IPS-18a (cell line): ENCODE measurements at regions not wholly inside any gene's neighbourhood (a gene's known extent, or its start where the extent isn't known, plus 50 kb on each side); places are given as distances from the start of the nearest gene placed in this dataset.
A peak's percentile ranks its signal among the peaks of the same experiment; 100 is the strongest.
"Not testable (repeated sequence)": the region's sequence is repeated elsewhere in the genome, so short reads cannot be mapped to it uniquely, and the experiment has no call there.

ENCODE experiments used
- H3K27ac ChIP-seq: one replicate; pipeline ENCODE4 v1.5.1; 2013; ENCODE audit warnings: low read length
- H3K27me3 ChIP-seq: one replicate; pipeline ENCODE4 v1.6.1; 2013; ENCODE audit warnings: mild to moderate bottlenecking, low read length; ENCODE audit not compliant: control insufficient read depth, insufficient read depth
- H3K36me3 ChIP-seq: one replicate; pipeline ENCODE4 v1.6.1; 2013; ENCODE audit warnings: low read depth, low read length; ENCODE audit not compliant: control insufficient read depth
- H3K4me1 ChIP-seq: one replicate; pipeline ENCODE4 v1.6.1; 2013; ENCODE audit warnings: low read depth, low read length; ENCODE audit not compliant: control insufficient read depth
- H3K4me3 ChIP-seq: one replicate; pipeline ENCODE4 v1.5.1; 2013; ENCODE audit warnings: low read length
- H3K9ac ChIP-seq: one replicate; pipeline ENCODE4 v1.6.1; 2013; ENCODE audit warnings: mild to moderate bottlenecking, low read length, moderate library complexity
- H3K9me3 ChIP-seq: one replicate; pipeline ENCODE4 v1.6.1; 2013; ENCODE audit warnings: low read depth, low read length; ENCODE audit not compliant: control insufficient read depth

DNA sequence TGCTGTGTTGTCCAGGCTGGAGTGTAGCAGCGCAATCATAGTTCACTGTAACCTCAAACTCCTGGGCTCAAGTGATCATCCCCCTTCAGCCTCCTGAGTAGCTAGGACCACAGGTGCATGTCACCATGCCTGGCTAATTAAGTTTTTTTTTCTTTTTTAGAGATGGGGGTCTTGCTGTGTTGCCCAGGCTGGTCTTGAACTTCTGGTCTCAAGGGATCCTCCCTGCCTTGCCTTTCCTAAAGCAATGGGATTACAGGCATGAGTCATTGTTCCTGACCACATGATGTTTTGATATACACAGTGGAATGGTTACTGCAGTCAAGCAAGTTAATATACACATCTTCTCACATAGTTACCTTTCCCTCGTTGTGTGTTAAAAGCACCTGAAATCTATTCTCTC, 140.3 kb downstream of the GPR85 start:
- H3K27me3 ChIP-seq: no peaks in the 10 kb centered on the region
- H3K9ac ChIP-seq: no peak overlapping the region
- no peaks in the 10 kb centered on the region for H3K36me3 ChIP-seq
- no peak overlapping the region for H3K27ac ChIP-seq
- H3K4me3 ChIP-seq: no peak overlapping the region
- H3K9me3 ChIP-seq: no peaks in the 10 kb centered on the region
- no peaks in the 10 kb centered on the region for H3K4me1 ChIP-seq

GRCh38 chr7:112945046-112945445, 141.6 kb downstream of the GPR85 start:
- peaks cover 5% of the 10 kb centered on the region for H3K4me1 ChIP-seq
- H3K4me3 ChIP-seq: no peak overlapping the region
- no peak overlapping the region for H3K9ac ChIP-seq
- H3K27me3 ChIP-seq: no peaks in the 10 kb centered on the region
- H3K27ac ChIP-seq: no peak overlapping the region
- no peaks in the 10 kb centered on the region for H3K36me3 ChIP-seq
- no peaks in the 10 kb centered on the region for H3K9me3 ChIP-seq

- Histone ChIP-seq H3K4me3 (no peak overlapping the region), H3K27ac (no peak overlapping the region), H3K27me3 (no peaks in the 10 kb centered on the region), H3K36me3 (no peaks in the 10 kb centered on the region), H3K4me1 (peaks cover 13% of the 10 kb centered on the region), H3K9ac (no peak overlapping the region), H3K9me3 (no peaks in the 10 kb centered on the region)
These were observed 143.6 kb downstream of the GPR85 start for GRCh38 chr7:112942981-112943380.

GRCh38 chr7:112942125-112942524, 144.5 kb downstream of the GPR85 start:
- not testable (repeated sequence) for H3K9ac ChIP-seq, H3K9me3 ChIP-seq, H3K27me3 ChIP-seq, H3K4me3 ChIP-seq, H3K27ac ChIP-seq, H3K36me3 ChIP-seq
- peaks cover 13% of the 10 kb centered on the region for H3K4me1 ChIP-seq

DNA sequence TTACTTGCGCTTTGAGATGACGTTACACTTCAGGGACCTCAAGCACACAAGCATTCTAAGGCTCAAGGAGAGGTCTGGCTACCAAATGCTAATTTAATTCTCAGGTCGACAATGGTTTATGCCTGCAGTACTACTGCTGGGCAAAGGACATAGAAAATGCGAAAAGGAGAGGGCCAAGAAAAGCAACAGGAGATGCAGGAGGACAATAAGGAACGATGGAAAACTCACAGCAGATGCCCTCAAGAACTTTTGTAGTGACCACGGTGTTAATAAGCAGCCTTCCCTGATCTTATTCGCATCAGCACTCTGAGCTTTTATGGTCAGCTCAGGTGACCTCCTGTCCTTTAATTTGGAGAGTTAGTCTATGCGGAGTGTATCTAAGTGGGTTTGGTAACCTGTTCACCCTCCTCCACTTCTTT, 146.3 kb downstream of the GPR85 start:
- Histone ChIP-seq H3K4me3 (peak overlapping the region; percentile 95), H3K36me3 (no peaks in the 10 kb centered on the region), H3K27ac (peak overlapping the region; percentile 93), H3K9ac (peak overlapping the region; percentile 90), H3K4me1 (peaks cover 13% of the 10 kb centered on the region), H3K9me3 (no peaks in the 10 kb centered on the region), H3K27me3 (no peaks in the 10 kb centered on the region)

- H3K4me3 ChIP-seq: peak overlapping the region; percentile 95
These were observed 146.9 kb downstream of the GPR85 start for GRCh38 chr7:112939574-112940313.

DNA sequence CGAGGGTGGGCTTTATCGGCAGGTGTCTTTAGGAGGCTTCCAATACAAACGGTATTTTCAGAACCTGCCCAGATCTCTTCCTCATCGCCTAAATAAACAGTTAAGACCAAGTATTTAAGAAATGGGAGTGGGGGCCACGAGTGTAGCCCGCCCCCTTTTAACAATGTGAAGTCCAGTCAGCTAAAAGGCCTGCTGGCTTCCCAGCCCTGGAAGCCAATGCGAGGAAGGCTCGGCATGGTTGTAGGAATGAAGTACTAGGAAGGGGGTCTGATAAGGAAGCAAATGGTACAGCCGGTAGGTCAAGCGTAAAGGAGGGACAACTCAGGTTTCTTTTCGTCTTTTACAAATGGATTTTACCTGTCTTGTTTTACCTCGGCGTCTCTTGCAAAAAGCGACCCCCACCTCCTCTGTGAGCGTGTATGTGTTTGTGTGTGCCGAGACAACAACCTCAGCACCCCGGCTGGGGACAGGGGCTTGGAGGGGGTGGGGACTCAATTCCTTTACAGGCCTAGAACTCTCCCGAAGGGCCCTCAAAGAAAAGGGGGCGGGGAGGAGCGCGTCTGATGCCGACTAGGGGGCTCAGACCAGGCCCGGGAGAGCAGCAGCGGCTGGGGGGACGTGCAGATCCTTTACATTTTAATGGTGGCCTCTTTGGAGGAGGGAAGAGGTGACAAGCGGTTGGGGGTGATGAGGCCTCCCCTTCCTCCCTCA, 147.6 kb downstream of the GPR85 start:
- Histone ChIP-seq H3K4me3 (peak overlapping the region; percentile 95), H3K4me1 (peaks cover 13% of the 10 kb centered on the region), H3K36me3 (no peaks in the 10 kb centered on the region), H3K27me3 (no peaks in the 10 kb centered on the region), H3K9me3 (no peaks in the 10 kb centered on the region), H3K9ac (peak overlapping the region; percentile 75), H3K27ac (no peak overlapping the region)

More at GRCh38 chr7:112939574-112940313, 146.9 kb downstream of the GPR85 start:
- Histone ChIP-seq H3K9me3 (no peaks in the 10 kb centered on the region), H3K4me1 (peaks cover 13% of the 10 kb centered on the region), H3K9ac (peak overlapping the region; percentile 90), H3K27ac (peak overlapping the region; percentile 93), H3K36me3 (no peaks in the 10 kb centered on the region), H3K27me3 (no peaks in the 10 kb centered on the region)

DNA sequence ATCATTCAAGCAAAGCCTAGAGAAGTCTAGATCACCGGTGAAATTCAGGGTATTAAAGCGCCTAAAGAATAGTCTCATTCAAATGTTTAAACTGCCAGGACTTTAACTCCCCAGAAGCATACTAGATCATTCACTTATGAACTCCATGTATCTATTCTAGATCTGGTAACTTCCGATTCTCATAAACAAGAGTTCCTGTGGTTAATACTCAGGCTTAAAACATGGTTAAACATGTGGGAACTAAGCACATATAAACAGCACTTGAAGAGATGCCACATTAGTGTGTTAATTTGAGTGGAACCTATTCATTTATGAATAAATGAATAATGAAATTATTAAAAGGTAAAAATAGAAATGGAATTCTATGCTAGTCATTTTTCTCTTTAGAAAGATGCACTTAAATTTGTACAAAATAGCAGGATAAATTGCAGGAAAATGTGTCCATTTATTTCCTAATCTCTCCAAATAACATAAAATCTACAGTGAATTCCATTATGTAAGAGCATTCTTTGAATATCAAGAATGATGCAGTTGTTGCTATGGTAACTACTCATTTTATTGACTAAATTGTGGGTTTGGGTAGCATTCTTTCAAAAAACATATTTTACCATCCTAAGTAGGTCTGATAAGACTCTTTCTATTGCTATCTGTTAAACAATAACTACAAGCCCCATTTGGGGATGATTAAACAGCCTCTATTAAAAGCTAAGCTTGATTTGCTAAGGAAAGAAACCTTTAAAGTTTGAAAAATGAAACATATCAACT, 147.6 kb upstream of the TMEM168 start:
- Histone ChIP-seq H3K36me3 (no peaks in the 10 kb centered on the region), H3K4me3 (peak overlapping the region; percentile 95), H3K9me3 (no peaks in the 10 kb centered on the region), H3K4me1 (peaks cover 22% of the 10 kb centered on the region), H3K9ac (no peak overlapping the region), H3K27me3 (no peaks in the 10 kb centered on the region), H3K27ac (no peak overlapping the region)

DNA sequence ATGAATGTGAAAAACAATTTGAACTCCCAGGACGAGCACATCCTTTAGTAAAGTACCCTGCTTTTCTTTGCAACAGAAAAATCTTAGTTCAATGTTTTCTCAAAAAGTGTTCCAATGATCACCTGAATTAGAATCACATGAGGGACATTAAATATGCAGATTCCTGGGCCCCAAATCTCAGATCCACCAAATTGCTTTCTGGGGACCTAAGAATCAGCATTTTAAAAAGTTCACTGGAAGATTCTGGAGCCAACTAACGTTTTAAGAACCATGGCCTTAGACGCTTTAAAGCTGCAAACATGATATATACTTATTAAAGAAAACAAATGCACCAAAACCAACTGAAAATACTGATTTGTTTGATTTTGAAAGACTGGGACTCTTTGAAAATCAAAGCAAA, 143.4 kb upstream of the TMEM168 start:
- H3K4me3 ChIP-seq: no peak overlapping the region
- H3K9me3 ChIP-seq: no peaks in the 10 kb centered on the region
- no peak overlapping the region for H3K9ac ChIP-seq
- H3K27me3 ChIP-seq: no peaks in the 10 kb centered on the region
- peaks cover 27% of the 10 kb centered on the region for H3K4me1 ChIP-seq
- H3K36me3 ChIP-seq: no peaks in the 10 kb centered on the region
- no peak overlapping the region for H3K27ac ChIP-seq

DNA sequence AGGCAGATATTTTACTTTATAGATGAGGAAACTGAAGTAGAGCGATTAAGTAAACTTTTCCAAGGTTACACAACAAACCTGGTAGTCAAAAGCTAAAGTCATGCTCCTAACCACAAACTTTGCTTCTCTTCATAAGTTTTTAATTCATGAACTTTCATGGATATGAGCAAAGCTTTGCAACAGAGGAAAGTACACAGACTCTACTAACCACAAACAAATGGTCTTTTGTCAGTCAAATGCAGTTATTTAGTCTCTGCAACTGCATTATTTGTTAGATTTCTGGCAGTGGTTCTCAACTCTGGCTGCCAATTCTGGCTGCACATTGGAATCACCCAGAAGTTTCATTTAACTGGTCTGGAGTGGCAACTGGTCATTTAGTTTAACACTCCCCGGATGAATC, 140.6 kb upstream of the TMEM168 start:
- no peaks in the 10 kb centered on the region for H3K9me3 ChIP-seq
- H3K27ac ChIP-seq: no peak overlapping the region

DNA sequence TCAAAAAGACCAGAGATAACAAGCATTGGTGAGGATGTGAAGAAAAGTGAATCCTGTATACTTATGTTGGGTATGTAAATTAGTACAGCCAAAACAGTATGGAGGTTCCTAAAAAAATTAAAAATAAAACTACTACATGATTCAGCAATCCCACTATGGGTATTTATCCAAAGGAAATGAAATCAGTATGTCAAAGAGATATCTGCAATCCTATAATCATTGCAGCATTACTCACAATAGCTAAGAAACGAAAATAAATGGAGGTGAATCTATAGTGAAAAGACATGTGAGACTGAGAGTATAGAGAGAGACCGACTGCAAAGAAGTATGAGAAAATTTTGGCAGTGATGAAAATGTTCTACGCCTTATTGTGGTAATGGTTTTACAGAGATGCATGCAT, 139.2 kb upstream of the TMEM168 start:
- no peaks in the 10 kb centered on the region for H3K9me3 ChIP-seq
- no peaks in the 10 kb centered on the region for H3K27me3 ChIP-seq
- H3K36me3 ChIP-seq: no peaks in the 10 kb centered on the region
- H3K27ac ChIP-seq: no peak overlapping the region
- no peak overlapping the region for H3K9ac ChIP-seq
- peaks cover 22% of the 10 kb centered on the region for H3K4me1 ChIP-seq
- no peak overlapping the region for H3K4me3 ChIP-seq

More for the DNA sequence above, 140.6 kb upstream of the TMEM168 start:
- Histone ChIP-seq H3K4me1 (peaks cover 22% of the 10 kb centered on the region), H3K36me3 (no peaks in the 10 kb centered on the region), H3K4me3 (no peak overlapping the region), H3K27me3 (no peaks in the 10 kb centered on the region), H3K9ac (no peak overlapping the region)
